ENCODE measurements at regions not wholly inside any gene's neighbourhood (a gene's known extent, or its start where the extent isn't known, plus 50 kb on each side); places are given as distances from the start of the nearest gene placed in this dataset.

DNA sequence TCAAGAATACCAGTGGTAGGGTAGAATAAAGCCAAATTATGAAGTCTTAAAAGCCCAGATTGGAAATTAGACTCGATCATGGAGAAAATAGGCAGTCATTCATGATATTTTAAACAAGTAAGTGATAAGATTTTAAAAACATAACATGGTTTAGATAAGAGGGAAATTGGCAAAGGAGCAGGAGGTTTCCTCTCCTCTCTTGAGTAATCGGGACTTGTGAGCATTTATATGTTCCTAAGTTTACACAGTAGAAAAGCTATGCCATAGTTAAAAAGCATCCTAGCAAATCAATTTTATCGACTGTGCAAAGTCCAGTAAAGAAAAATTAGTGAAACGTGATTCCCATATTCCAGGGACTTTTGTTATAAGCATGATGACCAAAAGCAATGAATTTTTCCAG is 313.2 kb downstream of the AHR start:
- H3K4me3 ChIP-seq = no peak overlapping the region
- H3K4me1 ChIP-seq (ENCODE audit: insufficient read depth) = peaks cover 6% of the 10 kb centered on the region
- H3K36me3 ChIP-seq (replicated peaks; ENCODE audit: insufficient read depth, low read depth) = no peaks in the 10 kb centered on the region
- no peak overlapping the region for H3K27ac ChIP-seq
- H3K9me2 ChIP-seq (replicated peaks; ENCODE audit: insufficient read depth) = no peaks in the 10 kb centered on the region
- H3K9me3 ChIP-seq (ENCODE audit: low read depth) = no peaks in the 10 kb centered on the region
- H3K27me3 ChIP-seq = no peaks in the 10 kb centered on the region
- TF ChIP-seq EZH2 (IDR thresholded peaks at IDR 0.05; ENCODE audit: borderline replicate concordance) (no peak), CTCF (IDR thresholded peaks at IDR 0.05; ENCODE audit: poor library complexity) (no peak), EZH2phosphoT487 (IDR thresholded peaks at IDR 0.05; ENCODE audit: low read depth, severe bottlenecking, unreplicated experiment) (no peak)
- 82% methylated on average over 4 of the region's 4 CpGs for WGBS (ENCODE audit: low lambda C conversion rate, missing lambda C conversion rate)
- no peak overlapping the region for H3K4me2 ChIP-seq
- no peaks in the 10 kb centered on the region for H4K20me1 ChIP-seq (ENCODE audit: insufficient read depth, poor library complexity, severe bottlenecking)
- no peak for DNase-seq (ENCODE audit: low spot score)
- H3K79me2 ChIP-seq = no peaks in the 10 kb centered on the region
- H2AFZ ChIP-seq = peak overlapping the region; percentile 47

GRCh38 chr7:17613338-17614041 is 315.0 kb downstream of the AHR start:
- Histone ChIP-seq H3K4me1 (ENCODE audit: insufficient read depth) (peaks cover 12% of the 10 kb centered on the region), H3K27ac (no peak overlapping the region), H3K27me3 (no peaks in the 10 kb centered on the region), H3K4me3 (no peak overlapping the region), H2AFZ (no peak overlapping the region), H4K20me1 (ENCODE audit: insufficient read depth, poor library complexity, severe bottlenecking) (no peaks in the 10 kb centered on the region), H3K4me2 (no peak overlapping the region), H3K36me3 (replicated peaks; ENCODE audit: insufficient read depth, low read depth) (no peaks in the 10 kb centered on the region), H3K9me2 (replicated peaks; ENCODE audit: insufficient read depth) (no peaks in the 10 kb centered on the region), H3K79me2 (no peaks in the 10 kb centered on the region), H3K9me3 (ENCODE audit: low read depth) (no peaks in the 10 kb centered on the region)
- DNase-seq (ENCODE audit: low spot score) = no peak
- TF ChIP-seq EZH2phosphoT487 (IDR thresholded peaks at IDR 0.05; ENCODE audit: low read depth, severe bottlenecking, unreplicated experiment) (no peak), CTCF (IDR thresholded peaks at IDR 0.05; ENCODE audit: poor library complexity) (no peak), EZH2 (IDR thresholded peaks at IDR 0.05; ENCODE audit: borderline replicate concordance) (no peak)
- 93% methylated on average over 2 of the region's 2 CpGs for WGBS (ENCODE audit: low lambda C conversion rate, missing lambda C conversion rate)

DNA sequence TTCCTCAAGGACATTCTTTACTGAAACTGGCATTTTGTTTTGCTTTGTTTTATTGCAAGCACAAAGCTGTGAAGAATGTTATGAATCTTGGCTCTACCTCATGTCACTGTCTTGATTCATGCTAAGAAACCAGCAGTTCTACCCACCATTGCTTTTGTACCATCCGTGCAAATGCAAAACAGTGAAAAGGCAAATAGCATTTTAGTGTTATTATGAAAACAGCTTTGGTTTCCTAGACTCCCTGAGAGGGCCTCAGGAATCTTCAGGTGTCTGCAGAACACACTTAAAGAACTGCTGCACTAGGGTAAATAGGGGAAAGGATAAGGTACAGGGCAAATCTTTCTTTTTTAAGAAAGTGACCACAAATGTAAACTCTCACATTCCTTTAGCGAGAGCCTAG is 318.9 kb downstream of the AHR start:
- H3K79me2 ChIP-seq = no peaks in the 10 kb centered on the region
- peak overlapping the region; percentile 85 for H3K27ac ChIP-seq
- 64% methylated on average over 2 of the region's 2 CpGs for WGBS (ENCODE audit: low lambda C conversion rate, missing lambda C conversion rate)
- H3K9me3 ChIP-seq (ENCODE audit: low read depth) = no peaks in the 10 kb centered on the region
- no peak overlapping the region for H3K4me3 ChIP-seq
- no peaks in the 10 kb centered on the region for H3K9me2 ChIP-seq (replicated peaks; ENCODE audit: insufficient read depth)
- no peak for DNase-seq (ENCODE audit: low spot score)
- H4K20me1 ChIP-seq (ENCODE audit: insufficient read depth, poor library complexity, severe bottlenecking) = no peaks in the 10 kb centered on the region
- no peaks in the 10 kb centered on the region for H3K27me3 ChIP-seq
- H3K4me1 ChIP-seq (ENCODE audit: insufficient read depth) = peaks cover 22% of the 10 kb centered on the region
- H2AFZ ChIP-seq = peak overlapping the region; percentile 41
- no peak for TF ChIP-seq CTCF (IDR thresholded peaks at IDR 0.05; ENCODE audit: poor library complexity)
- TF ChIP-seq EZH2phosphoT487 (IDR thresholded peaks at IDR 0.05; ENCODE audit: low read depth, severe bottlenecking, unreplicated experiment) = no peak
- no peak for TF ChIP-seq EZH2 (IDR thresholded peaks at IDR 0.05; ENCODE audit: borderline replicate concordance)
- H3K4me2 ChIP-seq = peak overlapping the region; percentile 71
- H3K36me3 ChIP-seq (replicated peaks; ENCODE audit: insufficient read depth, low read depth) = no peaks in the 10 kb centered on the region
